ENCODE measurements at regions not wholly inside any gene's neighbourhood (a gene's known extent, or its start where the extent isn't known, plus 50 kb on each side); places are given as distances from the start of the nearest gene placed in this dataset.

DNA sequence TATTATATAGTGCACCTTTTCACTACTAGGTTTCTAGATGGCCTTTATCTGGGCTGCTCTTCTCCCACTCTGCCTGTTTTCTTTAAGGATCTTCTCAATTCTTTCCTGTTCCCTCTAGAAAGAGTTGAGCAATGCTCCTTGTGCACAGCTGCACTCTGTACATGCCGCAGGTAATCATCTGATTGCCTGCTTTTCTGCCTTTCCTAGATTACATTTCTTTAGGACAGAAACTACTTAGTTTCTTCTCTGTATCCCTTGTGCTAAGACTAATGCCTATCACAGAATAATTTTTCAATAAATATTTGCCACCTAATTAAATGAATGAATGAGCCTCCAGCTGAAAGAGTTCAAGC is 802.4 kb upstream of the ID2 start:
- Histone ChIP-seq H3K4me1 (ENCODE audit: control insufficient read depth in 1 of 2, insufficient read depth in 1 of 2, low read depth in 1 of 2, low read length in 1 of 2) (peaks cover 29 to 36% of the 10 kb centered on the region in 2 experiments), H3K9me3 (no peaks in the 10 kb centered on the region), H3K27me3 (no peaks in the 10 kb centered on the region), H3K36me3 (no peaks in the 10 kb centered on the region), H3K4me3 (ENCODE audit: low read depth in 1 of 2, low read length in 1 of 2) (no peak overlapping the region), H3K27ac (no peak overlapping the region)
- TF ChIP-seq, protein P1, sequence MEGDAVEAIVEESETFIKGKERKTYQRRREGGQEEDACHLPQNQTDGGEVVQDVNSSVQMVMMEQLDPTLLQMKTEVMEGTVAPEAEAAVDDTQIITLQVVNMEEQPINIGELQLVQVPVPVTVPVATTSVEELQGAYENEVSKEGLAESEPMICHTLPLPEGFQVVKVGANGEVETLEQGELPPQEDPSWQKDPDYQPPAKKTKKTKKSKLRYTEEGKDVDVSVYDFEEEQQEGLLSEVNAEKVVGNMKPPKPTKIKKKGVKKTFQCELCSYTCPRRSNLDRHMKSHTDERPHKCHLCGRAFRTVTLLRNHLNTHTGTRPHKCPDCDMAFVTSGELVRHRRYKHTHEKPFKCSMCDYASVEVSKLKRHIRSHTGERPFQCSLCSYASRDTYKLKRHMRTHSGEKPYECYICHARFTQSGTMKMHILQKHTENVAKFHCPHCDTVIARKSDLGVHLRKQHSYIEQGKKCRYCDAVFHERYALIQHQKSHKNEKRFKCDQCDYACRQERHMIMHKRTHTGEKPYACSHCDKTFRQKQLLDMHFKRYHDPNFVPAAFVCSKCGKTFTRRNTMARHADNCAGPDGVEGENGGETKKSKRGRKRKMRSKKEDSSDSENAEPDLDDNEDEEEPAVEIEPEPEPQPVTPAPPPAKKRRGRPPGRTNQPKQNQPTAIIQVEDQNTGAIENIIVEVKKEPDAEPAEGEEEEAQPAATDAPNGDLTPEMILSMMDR (IDR thresholded peaks at IDR 0.05) = no peak

DNA sequence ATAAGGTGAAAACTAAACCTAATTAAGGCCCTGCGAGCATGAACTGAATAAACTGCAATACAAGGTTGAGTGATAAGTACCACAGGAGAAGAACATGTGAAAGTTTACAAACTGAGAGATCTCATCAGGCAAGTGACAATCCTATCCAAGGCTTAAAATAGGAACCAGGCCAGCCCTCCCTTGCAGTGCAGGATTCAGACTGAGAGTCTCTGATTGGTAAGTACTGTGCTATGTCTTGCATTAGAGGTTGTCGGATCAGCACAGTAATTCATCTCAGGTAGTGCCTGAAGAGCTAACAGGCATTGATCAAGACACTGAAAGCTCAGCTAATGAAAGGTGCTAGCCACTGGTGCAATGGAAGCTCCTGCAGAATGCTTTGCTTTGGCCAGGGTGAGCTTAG is 801.7 kb upstream of the ID2 start:
- Histone ChIP-seq H3K4me1 (ENCODE audit: control insufficient read depth in 1 of 2, insufficient read depth in 1 of 2, low read depth in 1 of 2, low read length in 1 of 2) (peaks cover 36 to 43% of the 10 kb centered on the region in 2 experiments), H3K4me3 (ENCODE audit: low read depth in 1 of 2, low read length in 1 of 2) (no peak overlapping the region), H3K36me3 (no peaks in the 10 kb centered on the region), H3K27me3 (no peaks in the 10 kb centered on the region), H3K27ac (no peak overlapping the region), H3K9me3 (no peaks in the 10 kb centered on the region)
- TF ChIP-seq, protein P1 (IDR thresholded peaks at IDR 0.05) = no peak

DNA sequence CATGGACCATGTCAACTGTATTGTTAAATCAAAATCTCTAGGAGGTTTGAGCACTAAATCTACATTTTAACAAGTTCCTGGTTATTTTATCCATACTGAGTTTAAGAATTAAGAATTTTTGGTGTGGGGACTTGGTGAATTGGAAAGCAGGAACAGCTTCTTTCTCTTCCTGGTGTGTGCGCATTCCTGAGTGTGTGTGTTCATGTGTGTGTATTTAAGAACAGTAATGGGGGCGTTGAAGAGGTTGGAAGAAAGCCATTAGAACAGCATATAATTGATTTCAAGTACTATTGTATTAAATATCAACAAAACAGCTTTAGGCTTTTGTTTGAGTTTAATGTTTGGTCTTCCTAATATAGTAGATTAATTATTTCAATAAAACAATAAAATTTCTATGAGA is 801.3 kb upstream of the ID2 start:
- Histone ChIP-seq H3K27me3 (no peaks in the 10 kb centered on the region), H3K4me1 (ENCODE audit: control insufficient read depth in 1 of 2, insufficient read depth in 1 of 2, low read depth in 1 of 2, low read length in 1 of 2) (peaks cover 38 to 46% of the 10 kb centered on the region in 2 experiments), H3K9me3 (no peaks in the 10 kb centered on the region), H3K4me3 (ENCODE audit: low read depth in 1 of 2, low read length in 1 of 2) (no peak overlapping the region), H3K36me3 (no peaks in the 10 kb centered on the region), H3K27ac (no peak overlapping the region)
- TF ChIP-seq, protein P1 (IDR thresholded peaks at IDR 0.05) = no peak

DNA sequence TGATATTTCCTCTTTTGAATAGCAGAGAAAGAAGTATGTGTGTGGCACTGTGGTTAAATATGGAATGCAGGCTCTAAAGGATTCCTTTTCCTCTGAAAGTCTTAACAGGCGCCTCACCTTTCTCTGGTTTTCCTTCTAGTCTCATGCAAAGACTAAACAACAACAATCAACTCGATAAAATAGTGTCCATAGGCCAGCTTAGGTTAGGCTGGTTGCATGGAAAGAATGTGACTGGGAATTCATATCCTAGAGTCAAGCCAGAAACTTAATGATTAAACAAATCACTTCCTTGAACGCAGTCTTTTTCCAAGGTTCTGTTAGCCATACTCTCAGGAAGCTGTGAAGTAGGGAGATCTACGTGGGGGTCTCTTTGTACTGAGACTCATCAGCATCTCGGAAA is 800.8 kb upstream of the ID2 start:
- no peaks in the 10 kb centered on the region for H3K27me3 ChIP-seq
- H3K36me3 ChIP-seq = no peaks in the 10 kb centered on the region
- H3K27ac ChIP-seq = no peak overlapping the region
- TF ChIP-seq, protein P1 (IDR thresholded peaks at IDR 0.05) = no peak
- H3K4me3 ChIP-seq (ENCODE audit: low read depth in 1 of 2, low read length in 1 of 2) = no peak overlapping the region
- H3K9me3 ChIP-seq = no peaks in the 10 kb centered on the region
- H3K4me1 ChIP-seq (ENCODE audit: control insufficient read depth in 1 of 2, insufficient read depth in 1 of 2, low read depth in 1 of 2, low read length in 1 of 2) = peaks cover 38 to 46% of the 10 kb centered on the region in 2 experiments

DNA sequence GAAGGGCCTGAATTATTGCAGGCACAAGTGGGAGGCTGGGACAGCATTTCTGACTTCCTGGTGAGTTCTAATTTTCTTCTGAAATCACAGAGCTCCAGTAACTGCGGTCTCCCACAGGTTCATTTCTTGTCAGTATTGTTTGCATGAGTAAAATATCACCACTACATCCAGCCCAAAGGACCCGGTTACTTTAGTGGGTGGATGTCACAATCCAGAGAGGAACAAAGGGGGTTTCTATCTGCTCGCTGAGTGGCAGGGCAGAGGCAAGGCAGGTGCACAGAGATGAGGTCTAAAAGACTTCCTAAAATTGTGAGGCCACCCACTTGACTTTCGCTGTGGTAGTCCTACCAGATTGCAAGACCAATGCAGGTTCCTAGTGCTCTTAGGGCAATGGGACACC is 800.4 kb upstream of the ID2 start:
- TF ChIP-seq, protein P1 (IDR thresholded peaks at IDR 0.05) = no peak
- Histone ChIP-seq H3K36me3 (no peaks in the 10 kb centered on the region), H3K9me3 (no peaks in the 10 kb centered on the region), H3K27me3 (no peaks in the 10 kb centered on the region), H3K27ac (no peak overlapping the region), H3K4me1 (ENCODE audit: control insufficient read depth in 1 of 2, insufficient read depth in 1 of 2, low read depth in 1 of 2, low read length in 1 of 2) (peaks cover 38 to 46% of the 10 kb centered on the region in 2 experiments), H3K4me3 (ENCODE audit: low read depth in 1 of 2, low read length in 1 of 2) (no peak overlapping the region)

DNA sequence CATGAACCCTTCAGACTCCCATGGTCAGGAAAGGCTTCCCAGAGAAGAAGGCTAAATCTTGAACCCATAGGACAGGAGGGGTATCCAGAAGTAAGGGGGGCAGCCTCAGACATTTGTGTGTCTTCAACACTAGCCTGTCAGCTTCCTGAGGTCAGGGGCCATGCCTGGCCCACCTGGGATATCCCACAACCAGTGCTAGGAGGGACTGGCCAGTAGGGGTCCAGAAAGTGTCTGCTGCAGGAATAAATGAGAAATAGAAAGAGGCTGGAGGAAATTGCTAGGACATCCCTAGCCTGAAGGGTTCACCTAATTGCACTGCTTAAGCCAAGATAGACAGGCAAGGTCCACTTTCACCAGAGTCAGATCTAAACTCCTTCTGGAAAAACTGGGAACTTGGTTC is 799.6 kb upstream of the ID2 start:
- TF ChIP-seq, protein P1 (IDR thresholded peaks at IDR 0.05) = no peak
- no peaks in the 10 kb centered on the region for H3K27me3 ChIP-seq
- peaks cover 38 to 46% of the 10 kb centered on the region in 2 experiments for H3K4me1 ChIP-seq (ENCODE audit: control insufficient read depth in 1 of 2, insufficient read depth in 1 of 2, low read depth in 1 of 2, low read length in 1 of 2)
- no peak overlapping the region for H3K27ac ChIP-seq
- H3K4me3 ChIP-seq (ENCODE audit: low read depth in 1 of 2, low read length in 1 of 2) = no peak overlapping the region
- no peaks in the 10 kb centered on the region for H3K9me3 ChIP-seq
- H3K36me3 ChIP-seq = no peaks in the 10 kb centered on the region
